GM23338 (cell line): ENCODE measurements at regions not wholly inside any gene's neighbourhood (a gene's known extent, or its start where the extent isn't known, plus 50 kb on each side); places are given as distances from the start of the nearest gene placed in this dataset.

Experiments
- CREB1 ChIP-seq: fragments of 250-450 bp; sonication (Bioruptor Pico); IDR thresholded peaks from 2 replicates; pipeline ENCODE4 v1.5.0; 2020; ENCODE audit warnings: low read depth, mild to moderate bottlenecking, moderate library complexity
- ETS1 ChIP-seq: IDR thresholded peaks from 2 replicates; pipeline ENCODE4 v1.6.1; 2016; ENCODE audit warnings: antibody characterized with exemption
- EZH2 ChIP-seq: fragments of 200-600 bp; sonication (generic); IDR thresholded peaks from one replicate; pipeline ENCODE4 v1.8.0; 2017; ENCODE audit warnings: antibody characterized with exemption, mild to moderate bottlenecking, low read depth; ENCODE audit not compliant: unreplicated experiment
- EZH2phosphoT487 ChIP-seq: fragments of 200-600 bp; sonication (generic); IDR thresholded peaks from one replicate; pipeline ENCODE4 v1.8.1; 2018; ENCODE audit warnings: antibody characterized with exemption; ENCODE audit not compliant: unreplicated experiment
- JUNB ChIP-seq: IDR thresholded peaks from one replicate; pipeline ENCODE4 v1.6.1; 2016; ENCODE audit warnings: antibody characterized with exemption; ENCODE audit not compliant: unreplicated experiment
- POLR2AphosphoS5 ChIP-seq: IDR thresholded peaks from 2 replicates; pipeline ENCODE4 v1.6.1; 2016; ENCODE audit warnings: antibody characterized with exemption, low read depth
- ZNF114 ChIP-seq: fragments of 250-450 bp; sonication (Bioruptor Pico); IDR thresholded peaks from 2 replicates; pipeline ENCODE4 v1.5.0; 2020; ENCODE audit warnings: mild to moderate bottlenecking, moderate library complexity
- ZNF331 ChIP-seq: fragments of 250-450 bp; sonication (Bioruptor Pico); IDR thresholded peaks from 2 replicates; pipeline ENCODE4 v1.5.0; 2020; ENCODE audit warnings: low read depth, mild to moderate bottlenecking, moderate library complexity
- TF ChIP-seq, protein P1 (sequence below), 2 experiments: fragments of 200-600 bp in 1 of 2; sonication (generic) in 1 of 2; conservative IDR thresholded peaks; 2 replicates each; pipeline versions ENCODE4 v1.5.1 to v1.6.1; 2016 to 2017; ENCODE audit warnings: antibody characterized with exemption in 2 of 2, low read depth in 2 of 2, mild to moderate bottlenecking in 2 of 2, moderate library complexity in 1 of 2
- TF ChIP-seq, protein P2 (sequence below): IDR thresholded peaks from one replicate; pipeline ENCODE4 v1.6.1; 2018; ENCODE audit warnings: antibody characterized with exemption; ENCODE audit not compliant: unreplicated experiment

GRCh38 chr14:44663136-44663535 lies 156.1 kb upstream of the FSCB start:
- TF ChIP-seq POLR2AphosphoS5 (no peak), ZNF331 (no peak), EZH2 (no peak), JUNB (no peak), EZH2phosphoT487 (no peak), CREB1 (CRISPR knock-in tag) (no peak), ZNF114 (no peak), ETS1 (no peak)
- TF ChIP-seq, protein P1, sequence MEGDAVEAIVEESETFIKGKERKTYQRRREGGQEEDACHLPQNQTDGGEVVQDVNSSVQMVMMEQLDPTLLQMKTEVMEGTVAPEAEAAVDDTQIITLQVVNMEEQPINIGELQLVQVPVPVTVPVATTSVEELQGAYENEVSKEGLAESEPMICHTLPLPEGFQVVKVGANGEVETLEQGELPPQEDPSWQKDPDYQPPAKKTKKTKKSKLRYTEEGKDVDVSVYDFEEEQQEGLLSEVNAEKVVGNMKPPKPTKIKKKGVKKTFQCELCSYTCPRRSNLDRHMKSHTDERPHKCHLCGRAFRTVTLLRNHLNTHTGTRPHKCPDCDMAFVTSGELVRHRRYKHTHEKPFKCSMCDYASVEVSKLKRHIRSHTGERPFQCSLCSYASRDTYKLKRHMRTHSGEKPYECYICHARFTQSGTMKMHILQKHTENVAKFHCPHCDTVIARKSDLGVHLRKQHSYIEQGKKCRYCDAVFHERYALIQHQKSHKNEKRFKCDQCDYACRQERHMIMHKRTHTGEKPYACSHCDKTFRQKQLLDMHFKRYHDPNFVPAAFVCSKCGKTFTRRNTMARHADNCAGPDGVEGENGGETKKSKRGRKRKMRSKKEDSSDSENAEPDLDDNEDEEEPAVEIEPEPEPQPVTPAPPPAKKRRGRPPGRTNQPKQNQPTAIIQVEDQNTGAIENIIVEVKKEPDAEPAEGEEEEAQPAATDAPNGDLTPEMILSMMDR (conservative IDR thresholded peaks at IDR 0.05; ENCODE audit: low read depth in 2 of 2), result no peak
- TF ChIP-seq, protein P2, sequence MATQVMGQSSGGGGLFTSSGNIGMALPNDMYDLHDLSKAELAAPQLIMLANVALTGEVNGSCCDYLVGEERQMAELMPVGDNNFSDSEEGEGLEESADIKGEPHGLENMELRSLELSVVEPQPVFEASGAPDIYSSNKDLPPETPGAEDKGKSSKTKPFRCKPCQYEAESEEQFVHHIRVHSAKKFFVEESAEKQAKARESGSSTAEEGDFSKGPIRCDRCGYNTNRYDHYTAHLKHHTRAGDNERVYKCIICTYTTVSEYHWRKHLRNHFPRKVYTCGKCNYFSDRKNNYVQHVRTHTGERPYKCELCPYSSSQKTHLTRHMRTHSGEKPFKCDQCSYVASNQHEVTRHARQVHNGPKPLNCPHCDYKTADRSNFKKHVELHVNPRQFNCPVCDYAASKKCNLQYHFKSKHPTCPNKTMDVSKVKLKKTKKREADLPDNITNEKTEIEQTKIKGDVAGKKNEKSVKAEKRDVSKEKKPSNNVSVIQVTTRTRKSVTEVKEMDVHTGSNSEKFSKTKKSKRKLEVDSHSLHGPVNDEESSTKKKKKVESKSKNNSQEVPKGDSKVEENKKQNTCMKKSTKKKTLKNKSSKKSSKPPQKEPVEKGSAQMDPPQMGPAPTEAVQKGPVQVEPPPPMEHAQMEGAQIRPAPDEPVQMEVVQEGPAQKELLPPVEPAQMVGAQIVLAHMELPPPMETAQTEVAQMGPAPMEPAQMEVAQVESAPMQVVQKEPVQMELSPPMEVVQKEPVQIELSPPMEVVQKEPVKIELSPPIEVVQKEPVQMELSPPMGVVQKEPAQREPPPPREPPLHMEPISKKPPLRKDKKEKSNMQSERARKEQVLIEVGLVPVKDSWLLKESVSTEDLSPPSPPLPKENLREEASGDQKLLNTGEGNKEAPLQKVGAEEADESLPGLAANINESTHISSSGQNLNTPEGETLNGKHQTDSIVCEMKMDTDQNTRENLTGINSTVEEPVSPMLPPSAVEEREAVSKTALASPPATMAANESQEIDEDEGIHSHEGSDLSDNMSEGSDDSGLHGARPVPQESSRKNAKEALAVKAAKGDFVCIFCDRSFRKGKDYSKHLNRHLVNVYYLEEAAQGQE, result no peak
